GM21390 (cell line): ENCODE measurements at regions not wholly inside any gene's neighbourhood (a gene's known extent, or its start where the extent isn't known, plus 50 kb on each side); places are given as distances from the start of the nearest gene placed in this dataset.

Experiments used
- ATAC-seq: cut with Tn5 transposase; IDR thresholded peaks from one replicate; pipeline ENCODE4 v1.9.1; 2021; ENCODE audit not compliant: unreplicated experiment

GRCh38 chr16:62969711-62970318 lies 933.6 kb upstream of the CDH8 start:
- no peak for ATAC-seq

GRCh38 chr16:62967611-62968010 lies 931.4 kb upstream of the CDH8 start:
- ATAC-seq, result no peak

GRCh38 chr16:62967163-62967562 lies 930.9 kb upstream of the CDH8 start:
- ATAC-seq, result no peak

GRCh38 chr16:62966626-62967025 lies 930.4 kb upstream of the CDH8 start:
- no peak for ATAC-seq

- no peak for ATAC-seq
These were observed 929.6 kb upstream of the CDH8 start for GRCh38 chr16:62965831-62966230.

- ATAC-seq, result no peak
These were observed 927.6 kb upstream of the CDH8 start for GRCh38 chr16:62963846-62964245.

- ATAC-seq, result no peak
These were observed 918.8 kb upstream of the CDH8 start for GRCh38 chr16:62955033-62955349.

- ATAC-seq, result no peak
These were observed 918.1 kb upstream of the CDH8 start for GRCh38 chr16:62954144-62955032.

- ATAC-seq, result no peak
These were observed 914.1 kb upstream of the CDH8 start for GRCh38 chr16:62950351-62950750.

GRCh38 chr16:62940569-62940968 lies 904.3 kb upstream of the CDH8 start:
- ATAC-seq, result no peak

- ATAC-seq, result no peak
These were observed 903.4 kb upstream of the CDH8 start for GRCh38 chr16:62939687-62940086.

GRCh38 chr16:62933929-62934328 lies 897.7 kb upstream of the CDH8 start:
- no peak for ATAC-seq

- no peak for ATAC-seq
These were observed 893.4 kb upstream of the CDH8 start for GRCh38 chr16:62929593-62929992.

- ATAC-seq, result no peak
These were observed 890.9 kb upstream of the CDH8 start for GRCh38 chr16:62927122-62927521.

- ATAC-seq, result no peak
These were observed 890.0 kb upstream of the CDH8 start for GRCh38 chr16:62926121-62926801.

- no peak for ATAC-seq
These were observed 885.7 kb upstream of the CDH8 start for GRCh38 chr16:62921904-62922303.

- ATAC-seq, result no peak
These were observed 877.7 kb upstream of the CDH8 start for GRCh38 chr16:62913924-62914323.

GRCh38 chr16:62913333-62913732 lies 877.1 kb upstream of the CDH8 start:
- no peak for ATAC-seq

- ATAC-seq, result no peak
These were observed 873.4 kb upstream of the CDH8 start for GRCh38 chr16:62909597-62909996.

- no peak for ATAC-seq
These were observed 871.3 kb upstream of the CDH8 start for GRCh38 chr16:62907562-62907961.

- no peak for ATAC-seq
These were observed 867.8 kb upstream of the CDH8 start for GRCh38 chr16:62903961-62904502.

GRCh38 chr16:62899737-62900136 lies 863.5 kb upstream of the CDH8 start:
- no peak for ATAC-seq
